ENCODE measurements at regions not wholly inside any gene's neighbourhood (a gene's known extent, or its start where the extent isn't known, plus 50 kb on each side); places are given as distances from the start of the nearest gene placed in this dataset.
"Not testable (repeated sequence)": the region's sequence is repeated elsewhere in the genome, so short reads cannot be mapped to it uniquely, and the experiment has no call there.

GRCh38 chr5:85985167-85985566 lies 632.6 kb upstream of the COX7C start:
- no peaks in the 10 kb centered on the region for H3K27me3 ChIP-seq
- DNase-seq (ENCODE audit: low read depth in 1 of 2, low spot score in 1 of 2), result no peak
- no peaks in the 10 kb centered on the region for H3K4me1 ChIP-seq (ENCODE audit: low read depth)
- no peak overlapping the region for H3K27ac ChIP-seq
- TF ChIP-seq CTCF (IDR thresholded peaks at IDR 0.05; ENCODE audit: low read depth, low read length), result no peak
- no peak overlapping the region for H3K4me3 ChIP-seq
- no peaks in the 10 kb centered on the region for H3K9me3 ChIP-seq (ENCODE audit: low read depth)
- H3K36me3 ChIP-seq, result no peaks in the 10 kb centered on the region

GRCh38 chr5:85990998-85991397 lies 626.7 kb upstream of the COX7C start:
- Histone ChIP-seq H3K9me3 (ENCODE audit: low read depth) (no peaks in the 10 kb centered on the region), H3K4me1 (ENCODE audit: low read depth) (no peaks in the 10 kb centered on the region), H3K4me3 (no peak overlapping the region), H3K27me3 (no peaks in the 10 kb centered on the region), H3K36me3 (no peaks in the 10 kb centered on the region), H3K27ac (no peak overlapping the region)
- no peak for TF ChIP-seq CTCF (IDR thresholded peaks at IDR 0.05; ENCODE audit: low read depth, low read length)
- DNase-seq (ENCODE audit: low read depth in 1 of 2, low spot score in 1 of 2), result no peak

- H3K4me3 ChIP-seq; DNase-seq (ENCODE audit: low read depth in 1 of 2, low spot score in 1 of 2); H3K9me3 ChIP-seq (ENCODE audit: low read depth); H3K27me3 ChIP-seq; H3K4me1 ChIP-seq (ENCODE audit: low read depth); H3K36me3 ChIP-seq; H3K27ac ChIP-seq: not testable (repeated sequence)
Measured at GRCh38 chr5:85994653-85995052, 623.1 kb upstream of the COX7C start.

GRCh38 chr5:85998656-85999055 lies 619.1 kb upstream of the COX7C start:
- TF ChIP-seq CTCF (IDR thresholded peaks at IDR 0.05; ENCODE audit: low read depth, low read length), result no peak
- Histone ChIP-seq H3K4me3 (no peak overlapping the region), H3K36me3 (no peaks in the 10 kb centered on the region), H3K27ac (no peak overlapping the region), H3K4me1 (ENCODE audit: low read depth) (no peaks in the 10 kb centered on the region), H3K27me3 (no peaks in the 10 kb centered on the region), H3K9me3 (ENCODE audit: low read depth) (no peaks in the 10 kb centered on the region)
- DNase-seq (ENCODE audit: low read depth in 1 of 2, low spot score in 1 of 2), result no peak

GRCh38 chr5:86008293-86008692 lies 609.4 kb upstream of the COX7C start:
- no peaks in the 10 kb centered on the region for H3K27me3 ChIP-seq
- H3K4me3 ChIP-seq, result no peak overlapping the region
- H3K4me1 ChIP-seq (ENCODE audit: low read depth), result no peaks in the 10 kb centered on the region
- H3K9me3 ChIP-seq (ENCODE audit: low read depth), result no peaks in the 10 kb centered on the region
- no peaks in the 10 kb centered on the region for H3K36me3 ChIP-seq
- no peak for TF ChIP-seq CTCF (IDR thresholded peaks at IDR 0.05; ENCODE audit: low read depth, low read length)
- no peak for DNase-seq (ENCODE audit: low read depth in 1 of 2, low spot score in 1 of 2)
- H3K27ac ChIP-seq, result no peak overlapping the region

- H3K4me1 ChIP-seq (ENCODE audit: low read depth), result no peaks in the 10 kb centered on the region
- DNase-seq (ENCODE audit: low read depth in 1 of 2, low spot score in 1 of 2), result no peak
- H3K27me3 ChIP-seq, result no peaks in the 10 kb centered on the region
- no peak overlapping the region for H3K27ac ChIP-seq
- no peaks in the 10 kb centered on the region for H3K36me3 ChIP-seq
- no peak overlapping the region for H3K4me3 ChIP-seq
- no peaks in the 10 kb centered on the region for H3K9me3 ChIP-seq (ENCODE audit: low read depth)
- TF ChIP-seq CTCF (IDR thresholded peaks at IDR 0.05; ENCODE audit: low read depth, low read length), result no peak
Measured at GRCh38 chr5:86008704-86009103, 609.0 kb upstream of the COX7C start.

Data from cardiac muscle cell (in vitro differentiated cells and primary cell).